GM12874 (cell line): ENCODE measurements at regions not wholly inside any gene's neighbourhood (a gene's known extent, or its start where the extent isn't known, plus 50 kb on each side); places are given as distances from the start of the nearest gene placed in this dataset.

Experiments
- CTCF ChIP-seq: IDR thresholded peaks from 2 replicates; pipeline ENCODE4 v1.5.1; 2011; ENCODE audit warnings: low read depth, mild to moderate bottlenecking, control low read depth, low read length, moderate library complexity; ENCODE audit not compliant: insufficient read depth

GRCh38 chr10:10725196-10725595 is 292.5 kb upstream of the CELF2 start:
- no peak for TF ChIP-seq CTCF

- TF ChIP-seq CTCF: no peak
Measured at GRCh38 chr10:10726101-10726500, 291.6 kb upstream of the CELF2 start.

GRCh38 chr10:10727812-10728211 is 289.9 kb upstream of the CELF2 start:
- no peak for TF ChIP-seq CTCF

GRCh38 chr10:10730471-10731043 is 287.1 kb upstream of the CELF2 start:
- no peak for TF ChIP-seq CTCF

GRCh38 chr10:10731366-10731765 is 286.3 kb upstream of the CELF2 start:
- no peak for TF ChIP-seq CTCF

GRCh38 chr10:10734356-10735064 is 283.2 kb upstream of the CELF2 start:
- TF ChIP-seq CTCF: no peak

- TF ChIP-seq CTCF: no peak
Measured at GRCh38 chr10:10745291-10745690, 272.4 kb upstream of the CELF2 start.
